Kidney capillary endothelial cell (primary cell): ENCODE measurements at regions not wholly inside any gene's neighbourhood (a gene's known extent, or its start where the extent isn't known, plus 50 kb on each side); places are given as distances from the start of the nearest gene placed in this dataset.
"Not testable (repeated sequence)": the region's sequence is repeated elsewhere in the genome, so short reads cannot be mapped to it uniquely, and the experiment has no call there.

Source experiments
- DNase-seq: peaks from one replicate; pipeline ENCODE4 v3.0.0-alpha.2; 2018; ENCODE audit warnings: low spot score

DNA sequence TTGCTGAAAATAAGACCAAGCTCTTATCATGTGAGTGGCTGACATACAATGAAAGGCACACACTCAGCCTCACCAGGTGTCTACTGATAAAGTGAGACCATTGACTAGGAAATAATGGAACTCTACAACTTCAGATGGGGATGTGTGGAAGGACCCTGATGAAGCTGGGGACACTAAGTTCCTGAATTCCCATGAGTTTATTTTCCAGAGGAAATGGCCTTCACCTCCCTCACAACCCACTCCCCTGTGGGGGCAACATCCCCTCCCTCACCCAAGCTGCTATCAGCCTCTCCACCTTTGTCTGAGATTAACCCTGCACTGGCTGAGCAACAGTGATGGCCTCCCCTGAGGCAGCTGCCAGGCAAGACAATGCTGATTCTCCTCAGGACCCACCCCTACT lies 55.2 kb upstream of the SMARCAD1 start:
- DNase-seq: no peak

DNA sequence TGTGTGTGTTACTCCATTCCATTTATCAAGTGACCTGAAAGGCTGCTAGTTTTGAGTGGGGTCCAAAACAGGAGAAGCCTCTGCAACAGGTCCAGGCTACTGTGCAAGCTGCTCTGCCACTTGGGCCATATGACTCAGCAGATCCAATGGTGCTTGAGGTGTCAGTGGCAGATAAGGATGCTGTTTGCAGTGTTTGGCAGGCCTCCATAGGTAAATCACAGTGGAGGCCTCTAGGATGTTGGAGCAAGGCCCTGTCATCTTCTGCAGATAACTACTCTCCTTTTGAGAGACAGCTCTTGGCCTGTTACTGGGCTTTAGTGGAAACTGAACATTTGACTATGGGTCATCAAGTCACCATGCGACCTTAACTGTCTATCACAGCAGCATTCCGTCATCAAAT lies 52.3 kb upstream of the SMARCAD1 start:
- not testable (repeated sequence) for DNase-seq

DNA sequence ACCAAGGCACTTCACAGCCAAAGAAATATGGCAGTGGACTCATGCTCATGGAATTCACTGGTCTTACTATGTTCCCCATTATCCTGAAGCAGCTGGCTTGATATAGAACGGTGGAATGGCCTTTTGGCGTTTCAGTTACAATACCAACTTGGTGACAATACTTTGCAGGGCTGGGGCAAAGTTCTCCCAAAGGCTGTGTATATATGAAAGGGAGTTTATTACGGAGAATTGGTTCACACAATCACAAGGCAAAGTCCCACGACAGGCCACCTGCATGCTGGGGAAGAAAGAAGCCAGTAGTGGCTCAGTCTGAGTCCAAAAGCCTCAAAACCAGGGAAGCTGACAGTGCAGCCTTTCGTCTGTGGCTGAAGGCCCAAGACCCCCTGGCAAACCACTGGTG lies 50.8 kb upstream of the SMARCAD1 start:
- DNase-seq: no peak
